ENCODE measurements at regions not wholly inside any gene's neighbourhood (a gene's known extent, or its start where the extent isn't known, plus 50 kb on each side); places are given as distances from the start of the nearest gene placed in this dataset.
"Not testable (repeated sequence)": the region's sequence is repeated elsewhere in the genome, so short reads cannot be mapped to it uniquely, and the experiment has no call there.

GRCh38 chr2:88986721-88987330 lies 295.4 kb downstream of the RPIA start:
- POLR2A ChIA-PET (ENCODE audit: low non-redundant PET); H3K36me3 ChIP-seq (ENCODE audit: insufficient read depth, low read length, poor library complexity, severe bottlenecking); BruUV-seq (replicated peaks); H3K27me3 ChIP-seq (replicated peaks; ENCODE audit: insufficient read depth, low read depth, low read length, poor library complexity); H3K9me3 ChIP-seq (ENCODE audit: low read depth, low read length, poor library complexity, severe bottlenecking); H3K4me3 ChIP-seq (ENCODE audit: low read depth, low read length, poor library complexity, severe bottlenecking); CTCF ChIA-PET; H3K27ac ChIP-seq (ENCODE audit: low read depth, low read length, poor library complexity, severe bottlenecking); intact Hi-C loops (cut with micrococcal nuclease; ENCODE audit: unreplicated experiment); H3K4me1 ChIP-seq (ENCODE audit: insufficient read depth, low read length, poor library complexity, severe bottlenecking): not testable (repeated sequence)
- DNase-seq (ENCODE audit: low spot score): peak; percentile 29
- TF ChIP-seq CTCF (conservative IDR thresholded peaks at IDR 0.05; ENCODE audit: low read depth, low read length): peak; percentile 48

DNA sequence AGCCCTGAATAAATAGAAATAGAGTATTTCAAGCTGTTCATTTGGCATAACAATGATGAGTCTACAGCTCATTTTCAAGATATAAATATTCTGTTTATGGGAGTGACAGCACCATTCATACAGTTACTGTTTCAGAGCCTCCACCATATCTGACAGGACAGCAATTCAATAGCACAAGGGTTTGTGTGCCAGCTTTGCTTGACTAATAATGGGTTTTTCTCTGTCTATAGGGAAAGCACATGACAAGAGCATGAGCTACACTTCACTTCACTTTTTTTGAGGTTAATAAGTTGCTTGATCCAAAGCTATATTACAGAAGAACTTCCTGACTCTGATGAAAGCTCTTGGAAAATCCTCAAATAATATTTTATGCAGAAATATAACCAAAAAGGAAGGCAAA lies 297.1 kb downstream of the RPIA start:
- intact Hi-C loops (cut with micrococcal nuclease; ENCODE audit: unreplicated experiment): not testable (repeated sequence)

GRCh38 chr2:88992819-88993218 lies 301.3 kb downstream of the RPIA start:
- H3K4me1 ChIP-seq (ENCODE audit: insufficient read depth, low read length, poor library complexity, severe bottlenecking); CTCF ChIA-PET; H3K9me3 ChIP-seq (ENCODE audit: low read depth, low read length, poor library complexity, severe bottlenecking); H3K27me3 ChIP-seq (replicated peaks; ENCODE audit: insufficient read depth, low read depth, low read length, poor library complexity); BruUV-seq (replicated peaks); intact Hi-C loops (cut with micrococcal nuclease; ENCODE audit: unreplicated experiment); POLR2A ChIA-PET (ENCODE audit: low non-redundant PET); H3K27ac ChIP-seq (ENCODE audit: low read depth, low read length, poor library complexity, severe bottlenecking); DNase-seq (ENCODE audit: low spot score); H3K4me3 ChIP-seq (ENCODE audit: low read depth, low read length, poor library complexity, severe bottlenecking); H3K36me3 ChIP-seq (ENCODE audit: insufficient read depth, low read length, poor library complexity, severe bottlenecking): not testable (repeated sequence)

More for the DNA sequence above, 297.1 kb downstream of the RPIA start:
- H3K9me3 ChIP-seq (ENCODE audit: low read depth, low read length, poor library complexity, severe bottlenecking); H3K27ac ChIP-seq (ENCODE audit: low read depth, low read length, poor library complexity, severe bottlenecking); DNase-seq (ENCODE audit: low spot score); BruUV-seq (replicated peaks); POLR2A ChIA-PET (ENCODE audit: low non-redundant PET); H3K4me1 ChIP-seq (ENCODE audit: insufficient read depth, low read length, poor library complexity, severe bottlenecking); CTCF ChIA-PET; H3K4me3 ChIP-seq (ENCODE audit: low read depth, low read length, poor library complexity, severe bottlenecking); H3K27me3 ChIP-seq (replicated peaks; ENCODE audit: insufficient read depth, low read depth, low read length, poor library complexity); H3K36me3 ChIP-seq (ENCODE audit: insufficient read depth, low read length, poor library complexity, severe bottlenecking): not testable (repeated sequence)

- H3K4me1 ChIP-seq (ENCODE audit: insufficient read depth, low read length, poor library complexity, severe bottlenecking); CTCF ChIA-PET; intact Hi-C loops (cut with micrococcal nuclease; ENCODE audit: unreplicated experiment); H3K27me3 ChIP-seq (replicated peaks; ENCODE audit: insufficient read depth, low read depth, low read length, poor library complexity); H3K27ac ChIP-seq (ENCODE audit: low read depth, low read length, poor library complexity, severe bottlenecking); H3K4me3 ChIP-seq (ENCODE audit: low read depth, low read length, poor library complexity, severe bottlenecking); H3K36me3 ChIP-seq (ENCODE audit: insufficient read depth, low read length, poor library complexity, severe bottlenecking); H3K9me3 ChIP-seq (ENCODE audit: low read depth, low read length, poor library complexity, severe bottlenecking); DNase-seq (ENCODE audit: low spot score); POLR2A ChIA-PET (ENCODE audit: low non-redundant PET); BruUV-seq (replicated peaks): not testable (repeated sequence)
Measured at GRCh38 chr2:88994856-88995255, 303.4 kb downstream of the RPIA start.

- BruUV-seq (replicated peaks); CTCF ChIA-PET; H3K4me1 ChIP-seq (ENCODE audit: insufficient read depth, low read length, poor library complexity, severe bottlenecking); H3K27ac ChIP-seq (ENCODE audit: low read depth, low read length, poor library complexity, severe bottlenecking); H3K4me3 ChIP-seq (ENCODE audit: low read depth, low read length, poor library complexity, severe bottlenecking); DNase-seq (ENCODE audit: low spot score); H3K9me3 ChIP-seq (ENCODE audit: low read depth, low read length, poor library complexity, severe bottlenecking); H3K36me3 ChIP-seq (ENCODE audit: insufficient read depth, low read length, poor library complexity, severe bottlenecking); POLR2A ChIA-PET (ENCODE audit: low non-redundant PET); H3K27me3 ChIP-seq (replicated peaks; ENCODE audit: insufficient read depth, low read depth, low read length, poor library complexity); intact Hi-C loops (cut with micrococcal nuclease; ENCODE audit: unreplicated experiment): not testable (repeated sequence)
Measured at GRCh38 chr2:88996588-88996987, 305.1 kb downstream of the RPIA start.

Measured in A673 (cell line).